Esophagus muscularis mucosa (tissue), 4 donors: ENCODE measurements at regions not wholly inside any gene's neighbourhood (a gene's known extent, or its start where the extent isn't known, plus 50 kb on each side); places are given as distances from the start of the nearest gene placed in this dataset.
"Not testable (repeated sequence)": the region's sequence is repeated elsewhere in the genome, so short reads cannot be mapped to it uniquely, and the experiment has no call there.

Experiments
- DNase-seq: peaks from one replicate; pipeline ENCODE4 v3.0.0-alpha.2; 2017; ENCODE audit errors: extremely low spot score
- H3K27ac ChIP-seq, 4 donors: fragments of 200-600 bp; sonication (generic); replicated peaks in 1 of 4; 1 replicate in 3 of 4; 2 replicates in 1 of 4; pipeline ENCODE4 v1.5.1; 2016 to 2019; ENCODE audit warnings: mild to moderate bottlenecking in 1 of 4
- H3K27me3 ChIP-seq, 4 donors: fragments of 200-600 bp; sonication (generic); one replicate each; pipeline versions ENCODE4 v1.5.1 to v1.6.0; 2016 to 2019
- H3K36me3 ChIP-seq, 4 donors: fragments of 200-600 bp; sonication (generic); one replicate each; pipeline ENCODE4 v1.5.1; 2016 to 2019
- H3K4me1 ChIP-seq, 4 donors: fragments of 200-600 bp; sonication (generic); one replicate each; pipeline ENCODE4 v1.5.1; 2016 to 2019
- H3K4me3 ChIP-seq, 4 donors: fragments of 200-600 bp; sonication (generic); 1 replicate in 2 of 4; 2 replicates in 2 of 4; pipeline ENCODE4 v1.5.1; 2016 to 2019; ENCODE audit warnings: mild to moderate bottlenecking in 4 of 4, moderate library complexity in 1 of 4
- H3K9me3 ChIP-seq, 4 donors: fragments of 200-600 bp; sonication (generic); 1 replicate in 3 of 4; 2 replicates in 1 of 4; pipeline ENCODE4 v1.5.1; 2016 to 2019
- CTCF ChIP-seq, 3 experiments: fragments of 200-600 bp in 2 of 3; fragments of 450-650 bp in 1 of 3; sonication (generic) in 2 of 3; IDR thresholded peaks; one replicate each; pipeline ENCODE4 v1.5.1; 2017 to 2019; ENCODE audit warnings: antibody characterized with exemption in 3 of 3, mild to moderate bottlenecking in 2 of 3, moderate library complexity in 1 of 3
- EP300 ChIP-seq: sonication (generic); formaldehyde crosslinking; IDR thresholded peaks from one replicate; pipeline ENCODE4 v1.6.1; 2017; ENCODE audit warnings: antibody characterized with exemption
- POLR2A ChIP-seq: fragments of 450-650 bp; IDR thresholded peaks from one replicate; pipeline ENCODE4 v1.6.1; 2017; ENCODE audit warnings: antibody characterized with exemption, moderate library complexity, mild to moderate bottlenecking, low read depth
- POLR2AphosphoS5 ChIP-seq, 2 donors: sonication (generic); formaldehyde crosslinking; IDR thresholded peaks; one replicate each; pipeline ENCODE4 v1.6.1; 2017; ENCODE audit warnings: antibody characterized with exemption in 2 of 2
- WGBS: methylation state at CpG from one replicate; pipeline ENCODE4 v1.1.5; 2018; 5-methylcytosine and 5-hydroxymethylcytosine counted together
- intact Hi-C: fragments of 100-400 bp; cut with DNase I; formaldehyde crosslinking; loops from one replicate; pipeline ENCODE4 v1.15.1; 2023

GRCh38 chr10:21355591-21356011 is 169.9 kb downstream of the SKIDA1 start:
- peaks cover 0 to 3% (median 1%) of the 10 kb centered on the region in 4 donors for H3K4me1 ChIP-seq
- H3K27ac ChIP-seq: no peak overlapping the region
- WGBS: 83% methylated on average over 2 of the region's 2 CpGs
- no peak overlapping the region for H3K4me3 ChIP-seq
- H3K9me3 ChIP-seq: no peaks in the 10 kb centered on the region
- no peak for DNase-seq
- TF ChIP-seq EP300 (no peak), POLR2A (no peak)
- H3K36me3 ChIP-seq: no peaks in the 10 kb centered on the region
- H3K27me3 ChIP-seq: no peaks in the 10 kb centered on the region
- intact Hi-C loops: no loop called here

GRCh38 chr10:21352886-21353285 is 172.6 kb downstream of the SKIDA1 start:
- intact Hi-C loops: no loop called here
- 57% methylated on average over 1 of the region's 1 CpG for WGBS
- H3K9me3 ChIP-seq: no peaks in the 10 kb centered on the region
- TF ChIP-seq POLR2AphosphoS5 (IDR thresholded peaks at IDR 0.05): no peak
- no peak for TF ChIP-seq POLR2A
- no peak for TF ChIP-seq CTCF (IDR thresholded peaks at IDR 0.05)
- TF ChIP-seq EP300: no peak
- DNase-seq: no peak
- no peaks in the 10 kb centered on the region for H3K36me3 ChIP-seq
- no peak overlapping the region for H3K4me3 ChIP-seq
- no peaks in the 10 kb centered on the region for H3K27me3 ChIP-seq
- peaks cover 7 to 15% (median 14%) of the 10 kb centered on the region in 4 donors for H3K4me1 ChIP-seq
- no peak overlapping the region for H3K27ac ChIP-seq

GRCh38 chr10:21351594-21351993 is 173.9 kb downstream of the SKIDA1 start:
- H3K27me3 ChIP-seq, intact Hi-C loops: not testable (repeated sequence)

GRCh38 chr10:21349912-21350286 is 175.6 kb downstream of the SKIDA1 start:
- peak overlapping the region; percentile 44 to 50 (median 46) for H3K27ac ChIP-seq
- intact Hi-C loops: no loop called here
- no peaks in the 10 kb centered on the region for H3K27me3 ChIP-seq
- DNase-seq: no peak
- WGBS: 26% methylated on average over 3 of the region's 3 CpGs
- TF ChIP-seq POLR2AphosphoS5 (IDR thresholded peaks at IDR 0.05) (no peak), CTCF (IDR thresholded peaks at IDR 0.05) (no peak), POLR2A (no peak), EP300 (no peak)
- no peaks in the 10 kb centered on the region for H3K36me3 ChIP-seq
- H3K4me3 ChIP-seq: no peak overlapping the region
- H3K9me3 ChIP-seq: no peaks in the 10 kb centered on the region
- H3K4me1 ChIP-seq: peaks cover 7 to 15% (median 14%) of the 10 kb centered on the region in 4 donors

More at GRCh38 chr10:21351594-21351993, 173.9 kb downstream of the SKIDA1 start:
- H3K27ac ChIP-seq, H3K36me3 ChIP-seq, DNase-seq, H3K9me3 ChIP-seq, H3K4me3 ChIP-seq: not testable (repeated sequence)
- peaks cover 7 to 15% (median 14%) of the 10 kb centered on the region in 4 donors for H3K4me1 ChIP-seq
- 82% methylated on average over 2 of the region's 2 CpGs for WGBS

- H3K36me3 ChIP-seq: no peaks in the 10 kb centered on the region
- no peaks in the 10 kb centered on the region for H3K27me3 ChIP-seq
- no peaks in the 10 kb centered on the region for H3K9me3 ChIP-seq
- H3K4me3 ChIP-seq: no peak overlapping the region
- WGBS: 89% methylated on average over 2 of the region's 2 CpGs
- no peak overlapping the region for H3K27ac ChIP-seq
- intact Hi-C loops: no loop called here
- TF ChIP-seq EP300 (no peak), POLR2A (no peak), POLR2AphosphoS5 (IDR thresholded peaks at IDR 0.05) (no peak), CTCF (IDR thresholded peaks at IDR 0.05) (no peak)
- DNase-seq: no peak
- H3K4me1 ChIP-seq: peaks cover 7 to 15% (median 14%) of the 10 kb centered on the region in 4 donors
Measured at GRCh38 chr10:21347785-21348170, 177.7 kb downstream of the SKIDA1 start.
